Suprapubic skin (tissue), 4 donors: ENCODE measurements at regions not wholly inside any gene's neighbourhood (a gene's known extent, or its start where the extent isn't known, plus 50 kb on each side); places are given as distances from the start of the nearest gene placed in this dataset.

Experiments
- DNase-seq, 2 donors: peaks; one replicate each; pipeline ENCODE4 v3.0.0-alpha.2; 2019; ENCODE audit warnings: low spot score in 2 of 2
- H3K27ac ChIP-seq: fragments of 200-600 bp; sonication (generic); one replicate; pipeline ENCODE4 v1.5.1; 2019
- H3K27me3 ChIP-seq: fragments of 200-600 bp; sonication (generic); one replicate; pipeline ENCODE4 v1.5.1; 2019
- H3K36me3 ChIP-seq: fragments of 200-600 bp; sonication (generic); one replicate; pipeline ENCODE4 v1.5.1; 2019
- H3K4me1 ChIP-seq: fragments of 200-600 bp; sonication (generic); one replicate; pipeline ENCODE4 v1.5.1; 2019
- H3K4me3 ChIP-seq: fragments of 200-600 bp; sonication (generic); one replicate; pipeline ENCODE4 v1.5.1; 2019; ENCODE audit warnings: mild to moderate bottlenecking
- H3K9me3 ChIP-seq: fragments of 200-600 bp; sonication (generic); one replicate; pipeline ENCODE4 v1.5.1; 2019
- CTCF ChIP-seq, 2 donors: fragments of 200-600 bp in 1 of 2; fragments of 450-650 bp in 1 of 2; sonication (generic) in 1 of 2; IDR thresholded peaks; one replicate each; pipeline ENCODE4 v1.5.1; 2016 to 2019; ENCODE audit warnings: antibody characterized with exemption in 2 of 2, mild to moderate bottlenecking in 1 of 2, moderate library complexity in 1 of 2
- EP300 ChIP-seq: sonication (generic); formaldehyde crosslinking; IDR thresholded peaks from one replicate; pipeline ENCODE4 v1.6.1; 2017; ENCODE audit warnings: antibody characterized with exemption
- POLR2A ChIP-seq, 2 donors: fragments of 450-650 bp; IDR thresholded peaks; one replicate each; pipeline ENCODE4 v1.6.1; 2017; ENCODE audit warnings: antibody characterized with exemption in 2 of 2, mild to moderate bottlenecking in 2 of 2, moderate library complexity in 2 of 2
- POLR2AphosphoS5 ChIP-seq, 3 donors: sonication (generic); formaldehyde crosslinking; IDR thresholded peaks; one replicate each; pipeline ENCODE4 v1.6.1; 2017; ENCODE audit warnings: antibody characterized with exemption in 3 of 3
- WGBS: methylation state at CpG from one replicate; pipeline ENCODE4 v1.1.5; 2018; 5-methylcytosine and 5-hydroxymethylcytosine counted together

GRCh38 chr2:14977021-14977420, 344.5 kb downstream of the LRATD1 start:
- DNase-seq = no peak

DNA sequence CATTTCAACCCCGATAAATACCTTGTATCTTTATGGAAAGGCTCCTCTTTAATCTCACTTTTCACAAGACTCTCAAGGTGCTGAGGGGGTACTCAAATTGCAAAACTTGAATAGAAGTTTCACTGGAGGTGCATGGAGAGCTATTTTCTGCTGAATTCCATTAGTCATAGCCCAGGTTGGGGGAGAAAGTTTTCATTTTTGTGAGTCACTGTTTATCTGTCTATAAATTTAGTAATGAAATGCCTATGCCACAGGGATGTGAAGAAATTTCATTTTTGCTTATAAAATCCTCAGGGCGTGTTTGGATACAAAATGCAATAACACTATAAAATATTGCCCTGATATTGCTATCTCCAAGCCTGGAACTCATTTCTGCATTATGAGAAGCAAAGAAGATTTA, 346.3 kb downstream of the LRATD1 start:
- Histone ChIP-seq H3K27ac (no peak overlapping the region), H3K27me3 (no peaks in the 10 kb centered on the region), H3K36me3 (no peaks in the 10 kb centered on the region), H3K4me3 (no peak overlapping the region), H3K9me3 (no peaks in the 10 kb centered on the region), H3K4me1 (no peaks in the 10 kb centered on the region)
- TF ChIP-seq POLR2AphosphoS5 (IDR thresholded peaks at IDR 0.05) = no peak
- no peak for TF ChIP-seq CTCF (IDR thresholded peaks at IDR 0.05)
- TF ChIP-seq POLR2A (IDR thresholded peaks at IDR 0.05) = no peak
- TF ChIP-seq EP300 = no peak
- WGBS = 90% methylated on average over 2 of the region's 2 CpGs
- DNase-seq = no peak

More at GRCh38 chr2:14977021-14977420, 344.5 kb downstream of the LRATD1 start:
- TF ChIP-seq POLR2AphosphoS5 (IDR thresholded peaks at IDR 0.05) = no peak
- TF ChIP-seq CTCF (IDR thresholded peaks at IDR 0.05) = no peak
- no peak for TF ChIP-seq POLR2A (IDR thresholded peaks at IDR 0.05)
- TF ChIP-seq EP300 = no peak
- no peak overlapping the region for H3K4me3 ChIP-seq
- H3K36me3 ChIP-seq = no peaks in the 10 kb centered on the region
- H3K27me3 ChIP-seq = no peaks in the 10 kb centered on the region
- no peak overlapping the region for H3K27ac ChIP-seq
- no peaks in the 10 kb centered on the region for H3K9me3 ChIP-seq
- H3K4me1 ChIP-seq = no peaks in the 10 kb centered on the region
- 81% methylated on average over 1 of the region's 1 CpG for WGBS

DNA sequence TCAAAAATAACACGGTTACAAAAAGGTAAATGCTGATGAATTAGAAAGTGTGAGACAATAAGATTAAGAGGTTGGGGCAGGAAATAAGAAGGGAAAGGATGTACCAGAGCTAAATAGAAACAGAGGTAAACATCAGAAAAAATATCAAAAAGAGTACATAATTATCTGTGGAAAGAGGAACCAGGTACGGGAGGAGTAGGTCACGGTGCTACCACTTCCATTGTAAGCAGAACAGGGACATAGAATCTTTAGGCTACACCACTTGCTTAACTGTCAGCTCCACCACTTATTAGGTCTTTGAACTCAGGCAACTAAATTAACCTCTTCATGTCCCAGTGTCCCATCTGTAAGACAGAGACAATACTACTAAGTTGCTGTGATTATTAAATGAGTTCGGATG, 350.3 kb downstream of the LRATD1 start:
- Histone ChIP-seq H3K27ac (no peak overlapping the region), H3K4me3 (no peak overlapping the region), H3K36me3 (no peaks in the 10 kb centered on the region), H3K9me3 (no peaks in the 10 kb centered on the region), H3K4me1 (no peaks in the 10 kb centered on the region), H3K27me3 (no peaks in the 10 kb centered on the region)
- 68% methylated on average over 4 of the region's 4 CpGs for WGBS
- TF ChIP-seq EP300 (no peak), POLR2A (IDR thresholded peaks at IDR 0.05) (no peak), CTCF (IDR thresholded peaks at IDR 0.05) (no peak), POLR2AphosphoS5 (IDR thresholded peaks at IDR 0.05) (no peak)
- DNase-seq = no peak

DNA sequence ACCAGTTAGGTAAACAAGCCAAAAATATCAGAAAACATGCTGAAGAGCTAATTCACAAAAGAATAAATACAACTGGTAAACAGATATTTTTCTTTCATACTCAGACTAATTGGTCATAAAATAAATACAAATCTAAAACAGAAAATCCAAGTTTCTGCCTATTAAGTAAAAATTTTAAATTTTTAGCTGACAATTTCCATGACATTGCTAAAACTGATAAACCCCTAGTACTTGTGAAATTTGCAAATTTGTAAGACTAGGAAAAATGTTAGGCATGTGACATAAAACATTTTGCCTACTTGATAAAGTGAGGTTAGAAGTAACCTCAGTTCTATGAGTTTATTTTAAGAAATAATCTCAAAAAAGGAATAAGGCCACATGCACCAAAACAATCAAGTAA, 356.1 kb downstream of the LRATD1 start:
- Histone ChIP-seq H3K36me3 (no peaks in the 10 kb centered on the region), H3K4me3 (no peak overlapping the region), H3K4me1 (no peaks in the 10 kb centered on the region), H3K27me3 (no peaks in the 10 kb centered on the region), H3K27ac (no peak overlapping the region), H3K9me3 (no peaks in the 10 kb centered on the region)
- TF ChIP-seq CTCF (IDR thresholded peaks at IDR 0.05) (no peak), POLR2A (IDR thresholded peaks at IDR 0.05) (no peak), POLR2AphosphoS5 (IDR thresholded peaks at IDR 0.05) (no peak), EP300 (no peak)
- DNase-seq = no peak

- no peaks in the 10 kb centered on the region for H3K9me3 ChIP-seq
- no peaks in the 10 kb centered on the region for H3K4me1 ChIP-seq
- WGBS = 67% methylated on average over 4 of the region's 4 CpGs
- H3K27me3 ChIP-seq = no peaks in the 10 kb centered on the region
- TF ChIP-seq EP300 (no peak), CTCF (IDR thresholded peaks at IDR 0.05) (no peak), POLR2A (IDR thresholded peaks at IDR 0.05) (no peak), POLR2AphosphoS5 (IDR thresholded peaks at IDR 0.05) (no peak)
- DNase-seq = no peak
- H3K27ac ChIP-seq = no peak overlapping the region
- H3K36me3 ChIP-seq = no peaks in the 10 kb centered on the region
- H3K4me3 ChIP-seq = no peak overlapping the region
Observed at GRCh38 chr2:14991723-14992122, 359.2 kb downstream of the LRATD1 start.
